ENCODE measurements at regions not wholly inside any gene's neighbourhood (a gene's known extent, or its start where the extent isn't known, plus 50 kb on each side); places are given as distances from the start of the nearest gene placed in this dataset.
"Not testable (repeated sequence)": the region's sequence is repeated elsewhere in the genome, so short reads cannot be mapped to it uniquely, and the experiment has no call there.

DNA sequence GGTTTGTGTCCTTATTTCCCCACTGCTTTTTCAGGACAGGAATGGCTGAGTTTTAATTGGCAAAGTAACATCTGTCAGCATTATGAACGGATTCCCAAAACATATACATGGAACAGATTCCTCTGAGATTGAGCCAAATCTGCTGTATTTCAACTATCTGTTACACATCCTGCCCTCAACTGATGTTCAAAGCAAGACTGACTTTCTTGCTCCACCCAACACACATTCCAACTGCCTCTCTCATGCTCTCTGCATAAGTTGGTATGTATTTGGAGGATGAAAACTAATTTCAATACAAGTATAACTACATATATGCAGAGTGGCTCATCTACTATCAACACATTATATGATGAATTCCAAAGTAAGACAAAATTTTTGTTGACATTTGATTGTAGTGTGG lies 342.2 kb downstream of the GATA3 start:
- DNase-seq, result no peak

GRCh38 chr10:8398771-8399170 lies 344.3 kb downstream of the GATA3 start:
- DNase-seq, result no peak

GRCh38 chr10:8400151-8400550 lies 345.7 kb downstream of the GATA3 start:
- DNase-seq, result no peak

DNA sequence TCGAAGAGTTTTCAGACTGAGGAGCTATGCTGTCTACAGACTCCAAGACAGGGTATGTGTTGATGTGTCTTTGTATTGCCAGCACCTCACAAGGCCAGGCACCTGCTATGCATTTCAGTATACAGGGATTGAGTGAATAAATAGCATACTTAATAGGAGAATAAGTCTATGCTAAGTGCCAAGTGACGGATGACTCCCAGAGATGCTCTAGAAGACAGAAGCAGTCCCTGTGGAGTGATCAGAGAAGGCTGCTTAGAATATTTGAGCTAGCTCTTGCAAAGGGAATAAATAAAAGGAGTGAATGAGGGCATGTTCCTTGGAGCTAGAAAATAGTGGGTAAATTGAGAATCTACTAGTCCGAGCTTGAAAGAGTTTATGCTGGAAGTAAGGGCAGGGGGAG lies 346.4 kb downstream of the GATA3 start:
- no peak for DNase-seq

- DNase-seq, result no peak
Measured at GRCh38 chr10:8401531-8401930, 347.0 kb downstream of the GATA3 start.

GRCh38 chr10:8402576-8402975 lies 348.1 kb downstream of the GATA3 start:
- no peak for DNase-seq

GRCh38 chr10:8403711-8404371 lies 349.4 kb downstream of the GATA3 start:
- DNase-seq, result no peak

DNA sequence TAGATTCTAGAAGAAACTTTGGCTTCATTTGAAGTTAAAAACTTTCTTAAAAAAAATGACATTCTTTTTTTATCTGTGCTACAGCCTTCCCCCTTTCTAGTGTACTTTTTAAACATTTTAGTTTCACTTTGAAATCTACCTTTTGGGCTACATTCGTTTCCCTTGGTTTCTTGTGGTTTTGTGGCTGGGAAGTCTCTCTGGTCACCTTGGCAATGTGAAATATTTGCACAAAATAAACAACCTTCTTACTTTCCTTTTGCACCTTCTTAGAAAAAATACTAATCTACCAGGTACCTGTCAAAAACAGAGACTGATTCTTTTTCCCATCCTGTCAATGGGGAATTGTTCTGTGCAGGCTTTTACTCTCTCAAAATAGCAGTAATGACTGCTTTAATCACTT lies 350.2 kb downstream of the GATA3 start:
- peak; percentile 42 for DNase-seq

- no peak for DNase-seq
Measured at GRCh38 chr10:8405596-8405995, 351.1 kb downstream of the GATA3 start.

GRCh38 chr10:8407501-8408021 lies 353.1 kb downstream of the GATA3 start:
- DNase-seq, result no peak

DNA sequence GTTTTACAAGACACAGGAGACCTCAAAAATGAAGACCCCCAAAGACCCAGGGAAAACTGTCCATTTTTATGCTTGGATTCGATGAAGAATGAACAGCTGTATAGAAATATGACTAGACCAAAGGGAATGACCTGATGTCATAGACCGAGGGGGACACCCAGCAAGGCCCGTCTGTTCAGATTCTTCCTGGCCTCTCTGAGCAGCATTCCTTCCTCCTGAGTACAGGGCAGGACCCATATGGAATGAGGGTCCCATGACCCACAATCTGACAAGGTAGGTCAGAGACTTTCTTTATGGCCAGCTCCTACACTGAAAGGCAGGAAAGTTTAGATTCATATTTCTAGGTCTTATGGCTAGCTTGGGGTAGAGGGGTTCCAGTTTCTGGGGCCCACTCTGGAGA lies 356.0 kb downstream of the GATA3 start:
- DNase-seq, result no peak

GRCh38 chr10:8412541-8412940 lies 358.1 kb downstream of the GATA3 start:
- no peak for DNase-seq

DNA sequence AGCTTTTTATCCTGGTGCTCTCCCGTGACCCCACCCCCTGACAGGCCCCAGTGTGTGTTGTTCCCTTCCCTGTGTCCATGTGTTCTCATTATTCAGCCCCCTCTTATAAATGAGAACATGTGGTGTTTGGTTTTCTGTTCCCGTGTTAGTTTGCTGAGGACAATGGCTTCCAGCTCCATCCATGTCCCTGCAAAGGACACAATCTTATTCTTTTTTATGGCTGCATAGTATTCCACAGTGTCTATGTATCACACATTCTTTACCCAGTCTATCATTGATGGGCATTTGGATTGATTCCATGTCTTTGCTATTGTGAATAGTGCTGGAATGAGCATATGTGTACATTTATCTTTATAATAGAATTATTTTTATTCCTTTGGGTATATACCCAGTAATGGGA lies 360.5 kb downstream of the GATA3 start:
- not testable (repeated sequence) for DNase-seq

GRCh38 chr10:8416192-8416701 lies 361.8 kb downstream of the GATA3 start:
- peak; percentile 30 for DNase-seq

DNA sequence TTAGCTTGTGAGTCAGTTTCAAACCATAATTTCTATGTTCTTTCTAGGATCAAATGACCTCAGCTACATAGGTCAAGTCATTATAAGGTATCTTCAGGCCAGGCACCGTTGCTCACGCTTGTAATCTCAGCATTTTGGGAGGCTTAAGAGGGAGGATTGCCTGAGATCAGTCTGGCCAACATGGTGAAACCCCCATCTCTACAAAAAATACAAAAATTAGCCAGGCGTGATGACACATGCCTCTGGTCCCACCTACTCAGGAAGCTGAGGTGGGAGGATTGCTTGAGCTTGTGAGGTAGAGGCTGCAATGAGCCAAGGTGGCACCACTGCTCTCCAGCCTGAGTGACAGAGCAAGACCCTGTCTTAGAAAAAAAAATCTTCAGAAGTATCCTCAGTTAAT lies 362.3 kb downstream of the GATA3 start:
- peak; percentile 30 for DNase-seq

DNA sequence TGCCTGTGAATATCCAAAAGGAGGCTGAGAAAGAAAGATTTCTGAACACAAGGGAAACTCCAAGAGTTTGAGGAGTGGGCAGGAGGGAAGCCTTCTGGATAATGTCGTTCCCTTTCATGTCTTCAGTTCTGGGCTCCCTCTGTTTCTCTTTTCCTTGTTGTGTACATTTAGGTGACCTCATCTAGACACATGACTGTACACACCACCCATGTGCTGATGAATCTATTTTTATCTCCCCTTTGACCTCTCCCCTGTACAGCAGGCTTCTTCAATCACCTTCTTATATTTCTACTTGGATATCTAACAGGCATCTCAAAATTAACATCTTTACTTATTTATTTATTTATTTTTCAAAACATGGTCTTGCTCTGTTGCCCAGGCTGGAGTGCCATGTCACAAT lies 363.1 kb downstream of the GATA3 start:
- DNase-seq, result no peak

DNA sequence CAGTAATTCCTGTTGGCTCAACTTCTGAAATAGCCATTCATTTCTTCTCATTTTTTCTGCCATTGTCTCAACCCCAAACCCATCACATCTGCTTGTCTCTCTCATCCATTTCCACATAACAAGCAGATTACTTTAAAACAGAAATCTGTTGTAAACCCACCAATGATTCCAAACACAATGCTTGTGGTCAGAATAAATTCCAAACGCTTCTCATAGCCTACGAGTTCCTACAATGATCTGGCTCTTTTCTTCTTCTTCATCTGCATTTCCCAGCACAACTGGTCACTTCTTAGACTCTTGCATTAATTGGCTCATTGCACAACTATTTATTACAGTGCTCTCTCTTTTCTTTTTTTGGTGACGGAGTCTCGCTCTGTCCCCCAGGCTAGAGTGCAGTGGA lies 364.1 kb downstream of the GATA3 start:
- DNase-seq, result no peak

GRCh38 chr10:8420182-8420581 lies 365.7 kb downstream of the GATA3 start:
- no peak for DNase-seq

DNA sequence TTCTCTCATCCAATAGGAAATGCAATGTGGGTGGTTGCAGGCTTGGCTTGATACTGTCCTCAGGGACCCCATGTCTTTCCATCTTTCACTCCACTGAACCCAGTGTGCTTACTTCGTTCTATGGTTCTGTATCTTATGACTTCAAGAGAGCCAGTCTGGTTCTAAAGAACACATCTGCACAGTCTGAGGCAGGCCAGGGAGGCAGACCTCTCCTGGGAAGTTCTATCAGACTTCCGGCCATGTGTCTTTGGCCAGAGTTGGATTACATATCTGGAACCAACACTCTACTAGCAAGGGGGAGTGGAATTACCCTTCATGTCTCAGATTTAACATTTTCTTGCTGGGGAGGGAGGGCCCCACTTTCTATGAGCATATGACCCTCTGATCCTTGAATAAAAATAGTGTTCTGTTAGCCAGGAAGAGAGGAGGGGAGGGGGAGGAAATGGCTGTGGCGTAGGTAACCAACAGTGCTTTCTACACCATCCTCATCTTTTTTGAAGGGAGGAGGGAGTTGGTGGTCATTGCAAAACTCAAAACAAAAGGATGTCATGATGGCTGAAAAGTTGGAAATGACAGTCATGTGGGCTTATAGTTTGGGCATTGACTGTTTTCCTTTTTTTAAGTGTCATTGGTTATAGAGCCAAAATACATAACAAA lies 370.2 kb downstream of the GATA3 start:
- no peak for DNase-seq

- no peak for DNase-seq
Measured at GRCh38 chr10:8428654-8429053, 374.2 kb downstream of the GATA3 start.

GRCh38 chr10:8430321-8430720 lies 375.8 kb downstream of the GATA3 start:
- DNase-seq, result no peak

DNA sequence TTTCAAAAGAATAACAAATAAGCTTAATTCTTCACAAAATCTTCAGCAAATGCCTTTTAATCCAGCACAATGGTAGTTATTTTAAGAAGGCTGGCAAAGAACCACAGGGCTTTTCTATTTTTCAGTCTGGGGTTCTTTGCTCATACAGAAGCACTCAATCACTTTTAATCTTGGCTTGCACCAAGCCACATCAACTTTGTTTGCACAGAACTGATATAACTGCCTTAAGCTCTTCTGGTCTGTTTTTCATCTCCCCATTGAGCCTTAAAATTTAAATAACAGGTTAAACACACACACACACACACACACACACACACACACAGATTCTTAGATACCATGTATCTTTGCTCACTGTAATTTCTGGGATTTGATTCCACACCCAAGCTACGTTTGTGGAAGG lies 377.0 kb downstream of the GATA3 start:
- DNase-seq, result no peak

GRCh38 chr10:8435186-8436055 lies 380.9 kb downstream of the GATA3 start:
- DNase-seq, result no peak

Measured in T-helper 9 cell (primary cell).